NB4 (cell line): ENCODE measurements at regions not wholly inside any gene's neighbourhood (a gene's known extent, or its start where the extent isn't known, plus 50 kb on each side); places are given as distances from the start of the nearest gene placed in this dataset.

Experiments used
- DNase-seq: peaks from one replicate; pipeline ENCODE4 v3.0.0; 2010; ENCODE audit warnings: low read depth
- H3K4me3 ChIP-seq: one replicate; pipeline ENCODE4 v1.5.1; 2011; ENCODE audit warnings: mild to moderate bottlenecking, low read depth, low read length, moderate library complexity
- CTCF ChIP-seq: IDR thresholded peaks from one replicate; pipeline ENCODE4 v1.5.1; 2012; ENCODE audit warnings: low read depth, low read length
- MAX ChIP-seq: IDR thresholded peaks from 2 replicates; pipeline ENCODE4 v1.6.1; 2011; ENCODE audit warnings: low read depth, low read length
- MYC ChIP-seq: IDR thresholded peaks from 2 replicates; pipeline ENCODE4 v1.6.1; 2011; ENCODE audit warnings: low read depth, low read length
- POLR2A ChIP-seq: IDR thresholded peaks from 2 replicates; pipeline ENCODE4 v1.6.1; 2011; ENCODE audit warnings: mild to moderate bottlenecking; ENCODE audit not compliant: insufficient read length; ENCODE audit errors: extremely low read depth

GRCh38 chr3:76474632-76475031 is 565.3 kb upstream of the ROBO2 start:
- no peak overlapping the region for H3K4me3 ChIP-seq
- no peak for TF ChIP-seq POLR2A
- TF ChIP-seq MAX, result no peak
- no peak for TF ChIP-seq CTCF
- TF ChIP-seq MYC, result no peak
- DNase-seq, result no peak

GRCh38 chr3:76479161-76479650 is 560.7 kb upstream of the ROBO2 start:
- no peak overlapping the region for H3K4me3 ChIP-seq
- DNase-seq, result no peak
- TF ChIP-seq MAX, result no peak
- TF ChIP-seq CTCF, result no peak
- TF ChIP-seq POLR2A, result no peak
- TF ChIP-seq MYC, result no peak

GRCh38 chr3:76482510-76482909 is 557.4 kb upstream of the ROBO2 start:
- H3K4me3 ChIP-seq, result no peak overlapping the region
- no peak for TF ChIP-seq POLR2A
- TF ChIP-seq MYC, result no peak
- TF ChIP-seq MAX, result no peak
- no peak for TF ChIP-seq CTCF

GRCh38 chr3:76487446-76487845 is 552.5 kb upstream of the ROBO2 start:
- H3K4me3 ChIP-seq, result no peak overlapping the region
- no peak for DNase-seq
- no peak for TF ChIP-seq POLR2A
- TF ChIP-seq MYC, result no peak
- no peak for TF ChIP-seq MAX
- no peak for TF ChIP-seq CTCF

More at GRCh38 chr3:76482510-76482909, 557.4 kb upstream of the ROBO2 start:
- DNase-seq, result no peak

- no peak overlapping the region for H3K4me3 ChIP-seq
- DNase-seq, result no peak
- no peak for TF ChIP-seq CTCF
- TF ChIP-seq MYC, result no peak
- no peak for TF ChIP-seq MAX
- no peak for TF ChIP-seq POLR2A
Observed at GRCh38 chr3:76490064-76490463, 549.8 kb upstream of the ROBO2 start.

GRCh38 chr3:76495216-76495615 is 544.7 kb upstream of the ROBO2 start:
- DNase-seq, result no peak
- TF ChIP-seq MYC (no peak), POLR2A (no peak), MAX (no peak), CTCF (no peak)
- no peak overlapping the region for H3K4me3 ChIP-seq
